GM12891 (cell line): ENCODE measurements at regions not wholly inside any gene's neighbourhood (a gene's known extent, or its start where the extent isn't known, plus 50 kb on each side); places are given as distances from the start of the nearest gene placed in this dataset.
A peak's percentile ranks its signal among the peaks of the same experiment; 100 is the strongest.

Source experiments
- DNase-seq: peaks from one replicate; pipeline ENCODE4 v3.0.0; 2011; ENCODE audit warnings: low spot score; ENCODE audit not compliant: insufficient read length
- FAIRE-seq: peaks from 2 replicates; lab custom pipeline; 2011; peaks lifted over from hg19 to GRCh38; lab: Jason Lieb, UNC
- PAX5 ChIP-seq: IDR thresholded peaks from 2 replicates; pipeline ENCODE4 v1.6.1; 2011; ENCODE audit warnings: low read length, moderate library complexity, mild to moderate bottlenecking; ENCODE audit not compliant: insufficient read depth, severe bottlenecking
- POLR2A ChIP-seq: IDR thresholded peaks from 2 replicates; pipeline ENCODE4 v1.6.1; 2011; ENCODE audit warnings: low read depth, low read length, control low read depth
- POLR2AphosphoS5 ChIP-seq: IDR thresholded peaks from 2 replicates; pipeline ENCODE4 v1.6.1; 2011; ENCODE audit warnings: low read depth, low read length, control low read depth
- POU2F2 ChIP-seq: IDR thresholded peaks from 2 replicates; pipeline ENCODE4 v1.6.1; 2011; ENCODE audit warnings: low read depth, mild to moderate bottlenecking, control low read depth, low read length, moderate library complexity
- SPI1 ChIP-seq: IDR thresholded peaks from 2 replicates; pipeline ENCODE4 v1.6.1; 2011; ENCODE audit warnings: low read depth, low read length, control low read depth
- TAF1 ChIP-seq: IDR thresholded peaks from 2 replicates; pipeline ENCODE4 v1.6.1; 2011; ENCODE audit warnings: low read depth, low read length, control low read depth

GRCh38 chr6:115004204-115004603 lies 661.4 kb upstream of the HS3ST5 start:
- FAIRE-seq (no peak), DNase-seq (no peak)
- TF ChIP-seq SPI1: no peak
- TF ChIP-seq POU2F2: no peak
- no peak for TF ChIP-seq POLR2A
- TF ChIP-seq POLR2AphosphoS5: no peak
- TF ChIP-seq TAF1: no peak
- no peak for TF ChIP-seq PAX5

- DNase-seq (no peak), FAIRE-seq (no peak)
- no peak for TF ChIP-seq POLR2A
- no peak for TF ChIP-seq PAX5
- TF ChIP-seq TAF1: no peak
- no peak for TF ChIP-seq POLR2AphosphoS5
These were observed 659.0 kb upstream of the HS3ST5 start for GRCh38 chr6:115001731-115002350.

- FAIRE-seq: no peak
- TF ChIP-seq POLR2A: no peak
- TF ChIP-seq TAF1: no peak
- no peak for TF ChIP-seq POLR2AphosphoS5
- no peak for TF ChIP-seq SPI1
- no peak for TF ChIP-seq PAX5
- no peak for TF ChIP-seq POU2F2
- DNase-seq: no peak
These were observed 657.9 kb upstream of the HS3ST5 start for GRCh38 chr6:115000736-115001135.

- FAIRE-seq (no peak), DNase-seq (no peak)
- TF ChIP-seq POLR2A: no peak
- TF ChIP-seq PAX5: no peak
- no peak for TF ChIP-seq POLR2AphosphoS5
- TF ChIP-seq SPI1: no peak
These were observed 655.7 kb upstream of the HS3ST5 start for GRCh38 chr6:114998492-114998891.

GRCh38 chr6:114997813-114998292 lies 655.0 kb upstream of the HS3ST5 start:
- no peak for DNase-seq

GRCh38 chr6:114995526-114995925 lies 652.7 kb upstream of the HS3ST5 start:
- TF ChIP-seq POLR2AphosphoS5 (no peak), SPI1 (no peak), PAX5 (no peak), POLR2A (no peak), TAF1 (no peak), POU2F2 (no peak)
- DNase-seq (no peak), FAIRE-seq (no peak)

More at GRCh38 chr6:114997813-114998292, 655.0 kb upstream of the HS3ST5 start:
- FAIRE-seq: no peak
- TF ChIP-seq SPI1: peak; percentile 35; the same call in 1 of the 2 replicates
- TF ChIP-seq PAX5: no peak

- TF ChIP-seq POU2F2 (no peak), TAF1 (no peak), PAX5 (no peak), SPI1 (no peak; the same call in 1 of the 2 replicates), POLR2A (no peak), POLR2AphosphoS5 (no peak)
- FAIRE-seq (peak; percentile 38), DNase-seq (no peak)
These were observed 646.6 kb upstream of the HS3ST5 start for GRCh38 chr6:114989279-114989964.

GRCh38 chr6:114987281-114987680 lies 644.5 kb upstream of the HS3ST5 start:
- no peak for FAIRE-seq
- TF ChIP-seq POLR2AphosphoS5: no peak
- 0 out of 2 replicates have a peak, but pooled peaks have one; percentile 7 for TF ChIP-seq SPI1
- no peak for DNase-seq

- DNase-seq: no peak
- TF ChIP-seq SPI1 (no peak), PAX5 (no peak), POLR2A (no peak), POU2F2 (no peak), POLR2AphosphoS5 (no peak), TAF1 (no peak)
- no peak for FAIRE-seq
These were observed 612.5 kb upstream of the HS3ST5 start for GRCh38 chr6:114955363-114955762.

GRCh38 chr6:114952229-114952628 lies 609.4 kb upstream of the HS3ST5 start:
- TF ChIP-seq PAX5 (no peak), SPI1 (peak; percentile 66)
- FAIRE-seq (no peak), DNase-seq (no peak)

GRCh38 chr6:114945392-114945791 lies 602.6 kb upstream of the HS3ST5 start:
- DNase-seq: no peak
- no peak for TF ChIP-seq SPI1
- TF ChIP-seq POU2F2: no peak
- no peak for TF ChIP-seq POLR2A
- TF ChIP-seq POLR2AphosphoS5: no peak
- FAIRE-seq: no peak
